ENCODE measurements at regions not wholly inside any gene's neighbourhood (a gene's known extent, or its start where the extent isn't known, plus 50 kb on each side); places are given as distances from the start of the nearest gene placed in this dataset.
A peak's percentile ranks its signal among the peaks of the same experiment; 100 is the strongest.
"Not testable (repeated sequence)": the region's sequence is repeated elsewhere in the genome, so short reads cannot be mapped to it uniquely, and the experiment has no call there.

DNA sequence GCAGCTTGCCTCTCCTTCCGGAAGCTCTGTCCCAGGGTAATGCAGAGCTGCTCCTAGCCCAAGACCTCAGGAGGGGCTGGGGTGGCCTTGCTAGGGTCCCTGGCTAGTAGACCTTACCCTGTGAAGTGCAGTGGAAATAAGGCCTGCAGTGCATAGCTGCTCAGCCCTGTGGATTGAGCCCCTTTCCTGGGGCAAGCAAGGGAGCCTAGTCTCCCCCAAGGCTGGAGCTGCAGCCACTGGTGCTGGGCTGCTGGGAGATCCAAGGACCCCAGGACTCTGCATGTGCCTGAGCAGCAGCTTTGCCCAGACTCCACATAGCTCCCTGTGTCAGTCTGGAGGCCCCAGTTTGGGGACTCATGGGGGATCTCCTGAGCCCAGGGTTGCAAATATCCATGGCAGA is 57.9 kb downstream of the FANCF start:
- no peak for DNase-seq (ENCODE audit: low spot score)

DNA sequence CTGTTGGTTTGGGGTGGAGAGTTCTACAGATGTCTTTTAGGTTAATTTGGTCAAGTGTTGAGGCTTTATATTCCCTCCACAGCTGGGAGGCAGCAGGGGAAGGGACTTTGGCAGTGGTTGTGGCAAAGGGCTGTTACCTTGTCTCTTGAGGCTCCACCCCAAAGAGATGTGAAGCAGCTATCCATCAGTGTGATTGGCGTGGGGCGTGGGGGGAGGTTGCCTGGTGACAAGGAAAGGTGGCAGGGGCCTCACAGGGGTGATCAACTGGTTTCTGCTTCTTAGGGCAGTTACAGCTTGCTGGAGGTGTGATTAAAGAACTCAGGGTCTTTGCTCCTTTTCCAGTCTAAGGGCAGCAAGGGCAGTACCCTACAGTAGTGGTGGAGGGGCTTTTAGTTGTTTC is 59.3 kb downstream of the FANCF start:
- no peak for DNase-seq (ENCODE audit: low spot score)

- no peak for DNase-seq (ENCODE audit: low spot score)
Measured at GRCh38 chr11:22561283-22561682, 64.3 kb downstream of the FANCF start.

DNA sequence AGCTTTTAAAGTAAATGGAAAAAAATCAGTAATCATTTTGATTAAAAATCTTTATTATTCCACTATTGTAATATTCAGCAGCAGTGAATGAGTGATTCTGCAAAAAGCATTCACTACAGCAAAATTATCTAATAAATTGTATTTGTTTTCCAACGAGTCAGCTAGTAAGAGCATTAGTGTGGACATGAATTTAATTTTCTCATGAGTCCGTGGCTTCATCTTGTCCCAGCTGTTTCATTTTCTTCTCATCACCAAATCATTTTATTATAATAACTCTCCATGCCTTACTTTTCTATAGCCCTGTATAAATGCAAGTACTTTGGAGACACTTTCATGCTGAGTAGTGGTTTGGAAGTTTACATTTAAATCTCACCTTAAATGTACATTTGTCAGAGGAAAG is 66.2 kb downstream of the FANCF start:
- no peak for DNase-seq (ENCODE audit: low spot score)

GRCh38 chr11:22558664-22559063 is 67.0 kb downstream of the FANCF start:
- DNase-seq (ENCODE audit: low spot score), result no peak

- no peak for DNase-seq (ENCODE audit: low spot score)
Measured at GRCh38 chr11:22556381-22556780, 69.2 kb downstream of the FANCF start.

GRCh38 chr11:22555881-22556280 is 69.7 kb downstream of the FANCF start:
- no peak for DNase-seq (ENCODE audit: low spot score)

DNA sequence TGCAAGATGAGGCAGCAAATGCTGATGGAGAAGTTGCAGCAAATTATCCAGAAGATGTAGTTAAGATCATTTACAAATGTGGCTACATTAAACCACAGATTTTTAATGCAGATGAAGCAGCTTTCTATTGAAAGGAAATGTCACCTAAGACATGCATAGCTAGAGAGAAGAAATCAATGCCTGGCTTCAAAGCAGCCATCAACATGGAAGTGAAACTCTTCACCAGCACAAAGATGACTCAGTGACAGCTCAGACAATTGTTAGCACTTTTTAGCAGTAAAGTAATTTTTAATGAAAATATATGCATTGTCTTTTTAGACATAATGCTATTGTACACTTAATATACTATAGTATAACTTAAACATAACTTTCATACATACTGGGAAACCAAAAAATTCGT is 71.4 kb downstream of the FANCF start:
- no peak for DNase-seq (ENCODE audit: low spot score)

GRCh38 chr11:22552885-22553284 is 72.7 kb downstream of the FANCF start:
- DNase-seq (ENCODE audit: low spot score), result no peak

- no peak for DNase-seq (ENCODE audit: low spot score)
Measured at GRCh38 chr11:22546746-22547145, 78.9 kb downstream of the FANCF start.

GRCh38 chr11:22543261-22543660 is 82.4 kb downstream of the FANCF start:
- no peak for DNase-seq (ENCODE audit: low spot score)

- peak; percentile 42 for DNase-seq (ENCODE audit: low spot score)
Measured at GRCh38 chr11:22539821-22540256, 85.8 kb downstream of the FANCF start.

- DNase-seq (ENCODE audit: low spot score), result peak; percentile 15
Measured at GRCh38 chr11:22536071-22536470, 89.6 kb downstream of the FANCF start.

DNA sequence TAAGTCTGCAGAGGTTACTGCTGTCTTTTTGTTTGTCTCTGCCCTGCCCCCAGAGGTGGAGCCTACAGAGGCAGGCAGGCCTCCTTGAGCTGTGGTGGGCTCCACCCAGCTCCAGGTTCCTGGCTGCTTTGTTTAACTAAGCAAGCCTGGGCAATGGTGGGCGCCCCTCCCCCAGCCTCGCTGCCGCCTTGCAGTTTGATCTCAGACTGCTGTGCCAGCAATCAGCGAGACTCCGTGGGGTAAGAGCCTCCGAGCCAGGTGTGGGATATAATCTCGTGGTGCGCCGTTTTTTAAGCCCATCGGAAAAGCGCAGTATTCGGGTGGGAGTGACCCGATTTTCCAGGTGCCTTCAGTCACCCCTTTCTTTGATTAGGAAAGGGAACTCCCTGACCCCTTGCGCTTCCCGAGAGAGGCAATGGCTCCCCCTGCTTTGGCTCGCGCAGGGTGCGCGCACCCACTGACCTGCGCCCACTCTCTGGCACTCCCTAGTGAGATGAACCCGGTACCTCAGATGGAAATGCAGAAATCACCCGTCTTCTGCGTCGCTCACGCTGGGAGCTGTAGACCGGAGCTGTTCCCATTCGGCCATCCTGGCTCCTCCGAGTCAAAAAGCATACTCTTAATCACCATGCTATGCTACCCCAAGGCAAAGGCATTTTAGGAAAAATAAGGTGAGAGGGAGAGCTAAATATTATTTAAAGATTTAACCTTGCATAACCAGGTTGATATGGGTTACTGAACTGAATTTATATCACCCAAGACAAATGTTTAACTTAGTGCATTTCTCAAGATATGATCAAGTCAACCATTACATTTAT is 96.8 kb downstream of the FANCF start:
- not testable (repeated sequence) for DNase-seq (ENCODE audit: low spot score)

- no peak for DNase-seq (ENCODE audit: low spot score)
Measured at GRCh38 chr11:22522225-22522624, 103.4 kb downstream of the FANCF start.

DNA sequence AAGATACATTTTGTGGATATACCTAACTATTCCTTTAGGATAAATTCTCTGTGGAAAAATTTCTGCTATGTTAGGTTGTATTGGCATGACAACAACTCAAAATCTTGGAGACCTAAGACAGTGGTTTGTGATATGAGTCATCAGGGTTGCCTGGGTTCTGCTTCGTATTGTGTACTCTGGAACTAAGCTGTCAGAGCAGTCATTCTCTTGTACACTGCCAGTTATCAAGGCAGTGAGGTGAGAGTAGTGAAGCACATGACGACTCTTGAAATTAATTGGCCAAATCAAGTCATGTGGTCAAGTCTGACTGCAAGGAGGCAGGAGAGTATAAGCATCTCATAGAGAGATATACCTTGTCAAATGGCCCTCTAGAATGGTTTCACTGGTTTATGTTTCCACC is 104.4 kb downstream of the FANCF start:
- DNase-seq (ENCODE audit: low spot score), result peak; percentile 91

DNA sequence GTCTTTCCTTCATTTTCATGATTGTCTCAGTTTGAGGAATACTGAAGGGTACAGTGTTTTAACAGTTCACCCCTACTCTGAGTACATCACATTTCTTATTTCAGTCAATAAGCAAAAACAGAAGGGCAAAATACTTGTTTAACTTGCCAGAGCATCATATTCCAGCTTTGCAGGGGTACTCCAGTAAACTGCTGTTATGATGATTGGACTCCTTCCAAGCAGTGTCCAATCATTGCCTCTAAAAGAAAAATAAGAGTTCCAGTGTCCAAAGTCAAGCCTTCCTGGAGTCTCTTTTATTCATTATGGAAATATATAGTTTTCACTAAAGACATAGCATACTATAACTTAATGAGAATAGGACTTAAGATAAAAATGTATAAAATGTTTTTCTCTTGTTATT is 105.1 kb downstream of the FANCF start:
- DNase-seq (ENCODE audit: low spot score), result no peak

- peak; percentile 32 for DNase-seq (ENCODE audit: low spot score)
Measured at GRCh38 chr11:22518344-22518743, 107.3 kb downstream of the FANCF start.

GRCh38 chr11:22516111-22516510 is 109.5 kb downstream of the FANCF start:
- no peak for DNase-seq (ENCODE audit: low spot score)

- DNase-seq (ENCODE audit: low spot score), result peak; percentile 28
Measured at GRCh38 chr11:22512457-22512856, 113.2 kb downstream of the FANCF start.

- DNase-seq (ENCODE audit: low spot score), result peak; percentile 87
Measured at GRCh38 chr11:22510741-22511140, 114.9 kb downstream of the FANCF start.

DNA sequence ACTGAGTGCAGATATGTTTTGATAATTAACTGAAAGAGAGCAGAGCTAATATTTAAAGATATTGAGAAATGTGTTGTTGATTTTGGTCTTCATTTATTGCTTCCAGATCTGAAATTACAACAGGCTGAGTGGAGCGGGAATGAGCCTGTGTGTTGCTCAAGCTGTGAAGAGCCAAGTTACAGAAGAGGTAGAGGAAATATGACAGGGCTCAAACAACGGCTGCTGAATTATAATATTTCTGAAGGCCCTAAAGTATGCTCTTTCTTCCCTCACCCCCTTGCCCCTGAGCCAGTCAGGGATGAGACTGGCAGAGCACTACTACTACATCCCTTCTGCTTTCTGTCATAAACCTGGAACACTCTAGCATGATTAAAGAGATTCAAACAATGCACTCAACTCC is 115.6 kb downstream of the FANCF start:
- DNase-seq (ENCODE audit: low spot score), result no peak

DNA sequence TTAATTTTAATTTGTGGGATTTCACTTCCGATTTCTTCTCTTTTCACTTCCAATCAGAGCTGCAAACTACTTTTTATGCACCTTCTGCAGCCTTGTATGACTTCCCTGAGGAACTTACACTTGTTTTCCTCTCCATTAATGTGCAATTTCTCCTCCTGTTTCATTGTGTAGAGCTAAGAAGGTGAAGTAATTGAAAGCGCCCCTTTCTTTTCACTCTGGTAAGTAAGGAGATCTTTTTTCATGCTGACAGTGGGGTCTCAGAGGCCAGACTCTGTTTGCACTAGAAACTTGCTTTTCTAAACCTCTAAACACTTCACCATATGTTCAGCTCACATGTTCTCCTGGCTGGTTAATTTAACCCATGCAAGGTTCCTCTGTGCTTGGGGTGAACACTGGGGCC is 117.0 kb downstream of the FANCF start:
- DNase-seq (ENCODE audit: low spot score), result no peak

DNA sequence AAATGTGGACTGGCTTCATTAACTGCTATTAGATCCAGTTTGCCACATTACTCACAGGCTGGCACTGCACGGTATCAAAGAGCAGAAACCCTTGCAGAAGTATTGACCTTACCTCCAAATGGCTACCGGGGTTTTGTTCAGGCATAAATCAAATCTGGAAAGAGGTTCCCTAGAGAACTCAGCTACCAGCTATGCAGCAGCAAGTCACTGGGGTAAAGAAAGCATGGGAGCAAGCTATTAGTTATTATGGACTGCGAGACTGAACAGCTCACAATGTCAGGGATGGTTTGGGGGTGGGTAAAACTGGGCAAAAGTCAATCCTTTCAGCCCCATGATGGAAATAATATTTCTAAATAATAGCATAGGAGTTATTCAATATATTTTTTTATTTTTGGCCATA is 128.1 kb downstream of the FANCF start:
- no peak for DNase-seq (ENCODE audit: low spot score)

Measured in kidney tubule cell (primary cell).